HG03097 (cell line): ENCODE measurements at regions not wholly inside any gene's neighbourhood (a gene's known extent, or its start where the extent isn't known, plus 50 kb on each side); places are given as distances from the start of the nearest gene placed in this dataset.

Source experiments
- ATAC-seq: cut with Tn5 transposase; IDR thresholded peaks from one replicate; pipeline ENCODE4 v1.9.1; 2021; ENCODE audit not compliant: unreplicated experiment, low FRiP score

DNA sequence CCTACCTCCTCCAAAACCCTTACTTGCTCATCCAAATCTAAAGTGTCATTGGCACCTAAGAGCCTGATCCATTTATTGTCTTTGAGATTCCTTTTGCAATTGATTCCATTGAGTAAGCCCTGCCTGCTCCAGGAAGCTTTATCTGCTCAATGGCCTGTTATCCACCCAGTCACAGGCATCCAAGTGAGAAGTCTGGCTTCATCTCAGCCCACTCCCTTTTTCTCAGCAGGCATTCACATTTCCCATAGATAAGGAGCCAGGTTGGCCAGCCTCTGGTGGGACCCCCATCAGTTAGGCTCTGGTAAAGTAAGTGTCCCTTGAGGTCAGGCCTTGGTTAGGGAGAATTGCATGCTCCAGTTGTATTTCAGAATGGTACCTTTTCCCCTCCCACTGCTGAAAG is 396.2 kb upstream of the ST6GAL2 start:
- ATAC-seq = no peak

DNA sequence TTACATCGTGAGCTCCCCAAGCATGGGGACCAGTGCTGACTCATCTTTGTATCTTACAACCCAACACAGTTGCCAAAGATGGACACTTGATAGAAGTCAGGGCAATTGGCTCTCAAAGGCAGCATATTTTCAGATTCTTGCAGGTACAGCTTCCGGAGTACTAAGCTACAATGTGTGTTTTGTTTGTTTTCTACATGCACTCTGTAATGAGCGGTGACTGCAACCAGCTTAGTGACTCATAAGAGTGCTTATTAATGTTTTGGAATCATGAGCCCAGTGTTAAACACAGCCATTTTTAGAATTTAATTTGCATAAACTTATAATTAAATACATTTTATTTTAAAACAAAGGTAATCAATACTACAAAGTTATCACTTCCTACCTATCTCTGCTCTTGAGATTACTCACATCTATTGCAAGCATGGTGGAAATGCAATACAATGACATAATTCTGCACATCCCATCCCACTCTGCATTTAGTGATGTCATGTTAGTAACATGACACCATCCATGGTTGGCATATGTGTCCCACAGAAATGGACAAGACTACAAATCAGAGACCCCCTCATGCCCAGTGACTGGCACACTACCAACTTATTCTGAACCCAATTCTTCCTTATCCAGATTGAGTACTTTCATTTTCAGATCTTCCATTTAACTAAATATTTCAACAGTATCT is 399.8 kb upstream of the ST6GAL2 start:
- no peak for ATAC-seq

DNA sequence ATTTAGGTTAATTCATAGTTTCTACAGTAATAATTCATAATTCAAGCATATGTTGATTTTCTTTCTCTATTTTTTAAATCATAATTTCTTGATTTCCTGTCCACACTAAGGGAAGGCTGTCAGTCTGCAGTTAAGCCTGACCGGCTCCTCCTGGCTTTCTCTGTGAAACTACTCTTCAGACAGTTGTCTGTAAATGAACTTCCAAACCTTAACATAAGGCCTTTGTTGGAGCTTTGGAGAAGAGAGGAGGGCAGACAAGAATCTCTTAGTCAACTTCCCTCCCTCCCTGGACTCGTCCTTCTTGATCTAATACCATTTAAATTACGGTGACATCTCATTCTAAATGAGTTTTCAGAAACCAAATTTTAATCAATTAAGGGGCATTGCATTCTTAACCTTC is 404.1 kb upstream of the ST6GAL2 start:
- ATAC-seq = no peak

DNA sequence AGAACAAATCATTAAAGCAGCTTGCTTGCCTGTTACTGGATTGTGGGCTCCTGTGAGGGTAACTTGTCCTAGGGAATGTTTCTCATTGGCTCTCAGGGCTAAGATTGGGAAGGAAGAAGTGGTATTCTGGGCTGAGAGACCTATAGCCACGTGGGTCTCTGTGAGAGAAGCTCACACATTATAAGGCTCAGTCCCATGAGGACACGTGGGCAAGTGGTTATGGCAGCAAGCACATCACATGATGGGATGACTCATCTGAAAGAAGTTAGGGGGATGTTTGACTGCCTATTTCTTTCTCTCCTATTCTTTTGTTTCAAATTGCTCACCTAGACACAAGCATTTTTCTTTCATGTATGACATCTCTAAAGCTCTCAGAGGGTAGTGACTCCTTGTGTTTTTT is 418.0 kb upstream of the ST6GAL2 start:
- ATAC-seq = no peak

DNA sequence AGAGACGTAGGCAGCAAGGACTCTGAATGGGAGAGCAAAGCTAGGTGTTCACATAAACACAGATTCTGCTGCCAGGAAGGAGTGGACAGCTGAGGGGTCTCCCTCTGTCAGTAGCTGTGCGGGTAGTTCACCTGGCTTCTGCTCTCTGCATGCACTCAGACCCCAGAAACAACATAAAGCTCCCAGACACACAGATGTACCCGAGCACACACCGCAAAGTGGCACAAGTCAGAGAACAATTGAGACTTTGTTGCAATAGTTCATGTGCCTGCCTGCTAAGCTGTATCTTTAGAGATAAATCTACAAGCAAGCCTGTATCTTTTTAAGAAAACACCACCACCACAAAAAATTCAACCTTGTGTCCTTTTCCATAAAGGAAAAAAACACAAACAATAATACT is 420.0 kb upstream of the ST6GAL2 start:
- no peak for ATAC-seq

DNA sequence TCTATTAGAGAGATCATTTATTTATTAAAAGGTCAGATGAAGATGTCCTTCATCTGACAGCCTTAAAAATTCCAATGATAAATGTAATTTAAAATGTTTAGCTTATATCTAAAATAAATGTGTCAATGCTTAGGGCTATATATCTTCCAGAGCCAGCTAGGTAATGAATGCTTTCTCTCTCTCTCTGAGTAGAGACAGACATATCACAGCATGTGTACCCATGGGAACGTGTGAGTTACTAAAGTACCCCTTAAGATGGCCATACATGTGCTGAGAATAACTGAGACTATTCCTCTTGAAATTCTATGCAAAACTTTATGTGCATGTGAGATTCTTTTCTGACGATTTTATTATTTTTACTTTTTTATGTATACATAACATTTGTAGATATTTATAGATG is 420.9 kb upstream of the ST6GAL2 start:
- ATAC-seq = no peak

DNA sequence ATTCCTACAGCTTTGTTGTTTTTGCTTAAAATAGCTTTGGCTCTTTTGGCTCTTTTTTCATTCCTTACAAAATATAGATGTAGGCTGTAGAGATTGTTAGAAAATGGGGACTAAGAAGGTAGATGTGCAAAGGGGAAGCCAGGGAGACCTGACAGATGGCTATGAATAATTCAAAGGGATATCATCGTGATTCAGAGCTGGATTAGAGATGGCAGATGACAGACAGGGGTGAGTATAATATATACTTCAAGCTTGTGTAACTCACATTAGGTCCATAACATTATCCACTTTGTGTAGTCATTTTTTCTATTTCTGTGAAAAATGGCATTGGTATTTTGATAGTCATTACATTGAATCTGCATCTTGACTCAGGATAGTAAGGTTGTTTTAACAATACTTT is 422.9 kb upstream of the ST6GAL2 start:
- no peak for ATAC-seq

DNA sequence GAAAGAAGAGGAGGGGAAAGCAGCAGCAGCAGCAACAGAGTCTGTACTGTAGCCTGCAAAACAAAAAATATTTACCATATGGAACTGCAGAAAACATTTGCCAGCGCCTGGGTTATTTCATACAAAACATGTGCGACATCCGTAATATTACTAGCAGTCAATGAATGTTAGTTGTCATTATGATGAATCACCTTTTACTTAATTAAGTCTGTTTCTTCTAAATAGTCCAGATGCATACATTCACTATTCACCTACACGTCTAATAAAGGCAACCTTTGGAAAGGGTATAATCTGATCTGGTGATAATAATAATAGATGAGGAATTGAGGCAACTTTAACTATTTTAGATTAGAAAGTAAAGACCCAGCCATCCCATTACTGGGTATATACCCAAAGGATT is 426.3 kb upstream of the ST6GAL2 start:
- ATAC-seq = no peak

DNA sequence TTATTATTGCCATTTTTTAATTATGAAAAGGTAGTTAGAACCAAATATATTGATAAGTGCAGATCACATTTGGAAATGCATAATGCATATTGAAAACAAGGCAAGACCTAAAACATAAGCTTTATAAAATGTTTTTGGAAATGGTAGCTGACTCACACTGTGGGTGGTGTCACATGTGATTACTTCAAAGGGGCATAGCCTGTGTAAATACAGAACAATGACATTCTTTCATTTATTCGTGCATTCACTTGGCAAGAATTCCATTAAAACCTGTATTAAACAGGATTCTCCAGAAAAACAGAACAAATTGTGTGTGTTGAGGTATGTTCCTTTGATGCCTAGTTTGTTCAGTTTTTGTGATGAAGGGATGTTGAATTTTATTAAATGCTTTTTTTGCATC is 427.3 kb upstream of the ST6GAL2 start:
- no peak for ATAC-seq

DNA sequence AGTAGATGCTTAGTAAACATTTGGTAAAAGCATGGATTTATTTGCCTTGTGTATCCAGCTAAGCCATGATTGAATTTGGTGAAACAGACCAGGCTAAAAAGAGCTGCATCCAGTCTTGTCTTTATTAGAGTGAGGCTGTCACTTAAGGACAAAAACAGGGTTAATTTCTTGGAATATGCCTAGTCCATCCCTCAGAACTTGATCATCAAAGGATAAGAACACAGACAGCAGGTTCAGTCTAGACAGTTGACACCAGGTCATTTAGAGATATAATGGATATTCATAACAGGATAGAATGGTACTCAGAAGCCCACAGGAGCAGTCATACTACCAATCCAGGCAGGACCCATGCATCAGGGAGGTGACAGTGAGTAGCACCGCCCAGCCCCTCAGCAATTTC is 434.9 kb upstream of the ST6GAL2 start:
- no peak for ATAC-seq

DNA sequence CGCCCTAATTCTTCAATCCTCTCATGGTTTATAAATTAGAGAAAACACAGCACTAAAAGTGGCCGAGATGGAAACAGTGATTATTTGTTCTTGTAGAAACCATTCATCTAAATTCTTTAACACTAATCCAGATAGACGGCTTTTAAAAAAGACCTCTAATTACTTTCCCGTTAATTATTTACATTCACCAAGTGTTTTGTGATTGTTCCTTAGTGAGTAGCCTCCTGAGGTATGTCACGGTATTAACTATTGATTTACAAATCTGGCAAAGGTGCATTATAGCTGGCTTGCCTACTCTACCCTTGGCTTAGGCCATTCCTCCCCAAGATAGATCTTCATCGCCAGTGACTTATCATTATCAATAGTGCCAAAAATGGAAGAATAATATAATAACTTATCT is 436.4 kb upstream of the ST6GAL2 start:
- no peak for ATAC-seq

DNA sequence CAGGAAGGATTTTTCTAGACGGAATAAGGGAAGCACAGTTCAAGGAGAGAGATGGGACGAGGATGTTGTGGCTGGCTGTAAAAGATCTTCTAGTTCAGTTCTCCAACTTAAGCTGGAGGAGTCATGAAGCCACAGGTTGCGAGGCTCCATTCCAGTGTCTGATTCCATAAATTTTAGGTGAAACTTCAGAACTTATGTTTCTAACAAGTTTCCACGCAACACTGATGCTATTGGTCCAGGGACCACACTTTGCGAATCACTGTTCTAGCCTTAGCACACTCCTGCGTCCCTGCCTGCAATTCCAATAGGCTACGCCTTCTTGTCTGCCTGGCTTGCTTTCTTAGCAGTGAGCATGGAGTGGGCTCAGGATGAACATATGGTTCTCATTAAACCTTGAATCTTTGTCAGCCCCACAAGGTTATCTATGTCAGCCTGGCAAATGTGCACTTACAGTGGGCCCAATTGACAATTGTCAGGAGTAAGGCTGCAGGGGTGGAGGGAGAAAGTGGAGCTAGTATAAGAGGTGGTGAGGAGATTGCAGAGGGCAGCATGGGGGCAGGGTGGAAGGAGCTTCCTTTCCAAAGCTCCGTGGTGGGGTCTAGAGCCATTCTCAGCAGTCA is 438.1 kb upstream of the ST6GAL2 start:
- ATAC-seq = no peak

DNA sequence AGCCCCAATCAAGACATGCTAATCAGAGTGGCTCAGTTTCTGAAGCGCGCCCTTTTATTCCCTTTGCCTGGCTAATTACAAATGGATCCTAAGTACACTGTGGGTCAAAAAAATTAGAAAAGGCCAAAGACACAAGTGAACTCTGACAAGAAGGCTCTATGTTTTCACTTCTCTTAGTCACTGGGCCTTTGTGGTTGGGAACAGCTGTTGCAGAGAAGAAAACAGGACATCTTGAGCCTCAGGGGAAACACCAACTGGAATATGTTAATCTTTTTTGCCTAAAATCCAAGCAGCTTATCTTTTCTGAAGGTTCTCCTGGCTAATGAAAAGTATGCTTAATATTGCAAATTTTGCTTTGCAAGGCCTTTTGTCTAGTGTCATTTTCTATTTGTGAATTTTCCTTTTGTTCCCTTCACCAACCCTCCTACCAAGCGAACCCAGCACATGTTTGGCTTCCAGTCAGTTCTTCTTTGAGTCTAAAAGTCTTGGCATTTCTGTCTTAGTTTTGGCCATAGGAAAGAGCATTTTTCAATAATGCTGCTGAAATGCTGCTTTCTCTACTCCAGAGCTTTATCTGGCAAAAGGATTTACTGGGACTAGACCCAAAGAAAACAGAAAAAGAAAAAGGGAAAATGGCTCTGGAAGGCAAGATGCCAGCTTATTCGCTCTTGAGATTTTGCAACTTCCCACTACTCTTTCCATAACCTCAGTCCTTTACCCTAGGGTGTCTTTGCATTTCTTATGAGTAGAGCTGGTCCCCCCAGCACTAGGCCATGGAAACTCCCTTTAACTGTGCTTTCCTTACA is 440.2 kb upstream of the ST6GAL2 start:
- ATAC-seq = no peak

DNA sequence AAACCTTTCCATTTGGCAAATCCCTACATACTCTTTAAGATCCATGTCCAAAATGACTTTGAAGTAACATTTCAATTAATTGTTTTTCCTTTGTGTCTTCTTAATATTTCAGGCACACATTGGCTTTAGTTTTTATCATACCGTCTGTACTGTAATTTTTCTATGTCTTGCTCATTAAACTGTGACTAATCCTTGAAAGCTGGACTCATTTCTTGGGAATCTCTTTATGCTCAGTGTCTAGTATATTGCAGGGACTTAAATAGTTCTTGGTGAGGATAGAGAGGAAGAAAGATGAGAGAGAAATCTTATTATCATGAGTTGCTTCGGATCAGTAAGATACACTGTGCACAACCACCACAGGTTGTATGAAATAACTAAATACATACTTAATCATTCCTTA is 448.3 kb upstream of the ST6GAL2 start:
- no peak for ATAC-seq

DNA sequence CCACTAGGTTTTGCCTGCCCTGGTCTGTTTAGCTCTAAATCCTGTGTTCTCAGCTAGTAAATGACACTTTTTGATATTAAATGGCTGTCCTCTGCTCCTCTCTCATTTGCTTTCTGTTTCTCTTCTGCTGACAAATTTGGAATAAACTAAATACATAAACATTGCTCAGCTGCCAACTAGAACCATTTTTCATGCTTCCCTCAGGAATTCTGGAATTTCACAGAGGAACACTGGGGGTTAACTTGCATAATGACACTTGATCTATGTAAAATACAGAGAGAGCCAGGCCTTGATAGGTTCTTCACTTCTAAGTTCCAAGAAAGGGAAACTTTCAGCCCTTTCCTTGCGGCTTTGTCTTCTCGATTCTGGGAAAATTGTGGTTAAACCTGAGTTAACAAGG is 450.6 kb upstream of the ST6GAL2 start:
- ATAC-seq = no peak

DNA sequence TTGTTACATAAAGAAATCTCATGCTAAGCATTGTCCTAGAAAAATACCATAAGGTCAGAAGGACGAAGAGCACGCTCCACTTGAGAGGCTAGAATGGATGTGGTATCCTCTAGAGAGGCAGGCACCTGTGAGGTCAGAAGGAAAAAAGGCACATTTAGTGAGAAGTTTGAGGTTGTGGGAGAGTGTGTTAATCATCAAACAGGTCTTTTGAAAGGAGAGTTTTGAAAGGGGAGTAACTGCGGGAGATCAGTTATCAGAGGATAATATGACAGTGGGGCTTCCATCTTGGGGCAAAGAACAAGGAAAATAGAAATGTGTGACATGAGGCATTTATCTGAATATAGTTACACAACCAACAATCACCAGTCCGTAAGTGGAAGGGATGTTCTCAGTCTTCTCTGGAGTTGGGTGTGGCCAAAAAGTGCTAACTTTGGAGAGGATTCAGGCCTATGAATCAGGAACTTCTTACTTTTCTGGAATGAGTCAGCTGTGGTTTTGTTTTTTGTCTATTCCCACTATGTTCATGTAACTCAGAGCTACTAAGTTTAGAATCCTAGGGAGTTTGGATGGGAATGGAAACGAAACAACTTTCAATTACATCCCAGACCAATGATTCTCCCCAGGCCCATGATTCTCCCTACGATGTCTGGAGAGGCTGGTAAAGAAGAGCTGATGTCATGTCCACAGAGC is 451.4 kb upstream of the ST6GAL2 start:
- ATAC-seq = no peak

DNA sequence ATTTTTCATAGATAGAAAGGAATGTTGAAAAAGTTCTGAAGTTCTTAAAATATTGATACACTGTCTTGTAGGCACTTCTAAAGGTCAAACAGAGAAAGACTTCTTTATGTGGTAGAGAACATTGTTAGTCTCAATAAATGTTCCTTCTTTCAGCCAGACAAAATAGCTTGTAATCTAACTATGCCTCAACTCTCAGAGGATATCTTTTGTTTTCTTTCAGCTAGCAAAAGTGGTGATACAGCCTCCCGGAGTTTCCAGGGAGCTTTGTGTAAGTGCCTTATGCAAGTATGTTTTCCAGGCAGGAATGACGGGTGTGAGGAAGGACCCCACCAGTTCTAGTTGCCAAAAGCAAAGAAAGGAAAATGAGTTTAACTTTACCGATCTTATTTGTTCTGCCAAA is 452.1 kb upstream of the ST6GAL2 start:
- ATAC-seq = no peak

DNA sequence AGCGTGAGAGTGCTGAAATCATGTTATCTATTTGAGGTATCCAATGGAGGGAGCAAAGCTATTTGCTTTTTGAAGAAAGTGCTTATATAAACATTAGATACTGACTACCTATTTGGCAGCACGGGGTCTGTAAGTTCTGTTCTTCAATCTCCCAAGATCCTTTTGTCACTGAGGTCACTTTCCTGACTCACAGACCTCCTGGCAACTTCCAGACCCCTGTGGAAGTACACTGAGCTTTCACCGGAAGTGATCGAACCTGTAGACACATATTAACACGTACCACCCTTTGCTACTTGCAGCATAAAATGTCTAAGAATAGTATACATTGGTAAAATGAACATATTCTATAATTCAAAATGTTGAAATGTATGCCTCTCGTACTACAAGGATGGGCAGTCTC is 452.6 kb upstream of the ST6GAL2 start:
- no peak for ATAC-seq

DNA sequence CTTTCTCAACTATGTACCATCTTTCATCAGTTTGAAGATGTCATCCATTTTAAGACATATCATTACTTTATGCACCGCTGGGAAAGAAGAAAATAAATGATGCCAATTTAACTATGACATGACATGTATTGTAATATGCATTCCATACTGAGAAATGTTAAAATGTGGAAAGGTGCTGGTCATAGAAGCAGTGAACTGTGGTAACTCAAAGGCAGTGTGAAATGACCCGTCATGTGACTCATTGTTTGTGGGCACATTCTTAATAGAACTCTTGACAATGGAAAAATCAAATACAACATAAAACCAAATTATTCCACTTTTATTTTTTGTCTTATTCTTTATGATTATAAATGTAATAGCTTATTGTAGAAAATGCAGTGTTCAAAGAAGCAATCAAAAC is 455.0 kb upstream of the ST6GAL2 start:
- no peak for ATAC-seq

DNA sequence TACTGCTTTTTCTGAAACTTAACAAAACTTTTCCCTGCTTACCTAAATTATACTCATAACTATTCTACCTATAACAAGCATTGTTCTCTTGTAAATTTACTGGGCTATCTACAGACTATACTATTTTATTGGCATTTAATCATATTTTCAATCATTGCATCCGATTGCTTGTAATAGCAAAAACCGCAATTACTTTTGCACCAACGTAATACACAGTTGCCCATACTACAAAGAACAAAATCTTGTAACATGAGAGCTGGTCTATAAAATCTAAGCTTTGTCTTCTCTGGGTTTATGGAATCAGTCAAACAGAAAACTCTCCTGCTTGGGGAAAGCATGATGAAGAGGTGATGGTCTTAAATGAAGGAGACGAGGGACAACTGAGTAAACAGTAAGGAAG is 463.4 kb upstream of the ST6GAL2 start:
- no peak for ATAC-seq

DNA sequence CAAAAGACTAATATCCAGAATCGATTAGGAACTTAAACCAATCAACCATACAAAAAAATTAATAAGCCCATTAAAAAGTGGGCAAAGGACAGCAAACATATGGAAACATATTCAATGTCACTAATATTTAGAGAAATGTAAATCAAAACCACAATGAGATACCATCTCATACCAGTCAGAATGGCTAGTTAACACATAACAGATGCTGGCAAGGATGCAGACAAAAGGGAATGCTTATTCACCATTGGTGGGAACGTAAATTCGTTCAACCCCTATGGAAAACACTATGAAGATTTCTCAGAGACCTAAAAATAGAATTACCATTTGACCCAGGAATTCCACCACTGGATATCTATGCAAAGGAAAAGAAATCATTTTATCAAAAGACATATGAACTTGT is 468.2 kb upstream of the ST6GAL2 start:
- no peak for ATAC-seq
